SH-SY5Y (cell line): ENCODE measurements at regions not wholly inside any gene's neighbourhood (a gene's known extent, or its start where the extent isn't known, plus 50 kb on each side); places are given as distances from the start of the nearest gene placed in this dataset.

Experiments
- GATA2 ChIP-seq: IDR thresholded peaks from 2 replicates; pipeline ENCODE4 v1.6.1; 2011; ENCODE audit warnings: mild to moderate bottlenecking, low read depth, low read length
- GATA3 ChIP-seq: IDR thresholded peaks from 2 replicates; pipeline ENCODE4 v1.6.1; 2011; ENCODE audit warnings: low read depth, mild to moderate bottlenecking, low read length, moderate library complexity

GRCh38 chr9:81790166-81790565 lies 100.8 kb upstream of the TLE1 start:
- TF ChIP-seq GATA2, result no peak
- no peak for TF ChIP-seq GATA3

- no peak for TF ChIP-seq GATA3
- no peak for TF ChIP-seq GATA2
Observed at GRCh38 chr9:81791076-81791475, 101.7 kb upstream of the TLE1 start.

GRCh38 chr9:81798606-81799005 lies 109.3 kb upstream of the TLE1 start:
- TF ChIP-seq GATA2 (no peak), GATA3 (no peak)

GRCh38 chr9:81801190-81801589 lies 111.8 kb upstream of the TLE1 start:
- TF ChIP-seq GATA3 (no peak), GATA2 (no peak)

GRCh38 chr9:81804306-81804705 lies 115.0 kb upstream of the TLE1 start:
- TF ChIP-seq GATA2, result no peak
- no peak for TF ChIP-seq GATA3

- TF ChIP-seq GATA2 (no peak), GATA3 (no peak)
Observed at GRCh38 chr9:81814401-81814793, 113.8 kb upstream of the SPATA31D4 start.

- TF ChIP-seq GATA3, result peak; percentile 44; the same call in 1 of the 2 replicates
- 0 out of 2 replicates have a peak, but pooled peaks have one; percentile 14 for TF ChIP-seq GATA2
Observed at GRCh38 chr9:81814794-81815464, 113.3 kb upstream of the SPATA31D4 start.

GRCh38 chr9:81815781-81816180 lies 112.4 kb upstream of the SPATA31D4 start:
- no peak for TF ChIP-seq GATA3
- no peak for TF ChIP-seq GATA2

GRCh38 chr9:81819155-81819554 lies 109.1 kb upstream of the SPATA31D4 start:
- TF ChIP-seq GATA3 (no peak), GATA2 (no peak)

GRCh38 chr9:81819859-81820546 lies 108.2 kb upstream of the SPATA31D4 start:
- TF ChIP-seq GATA3 (no peak), GATA2 (no peak)

- TF ChIP-seq GATA2 (no peak), GATA3 (no peak)
Observed at GRCh38 chr9:81822301-81822865, 105.8 kb upstream of the SPATA31D4 start.

- TF ChIP-seq GATA2 (no peak), GATA3 (no peak)
Observed at GRCh38 chr9:81822967-81823366, 105.3 kb upstream of the SPATA31D4 start.

GRCh38 chr9:81823672-81824554 lies 104.3 kb upstream of the SPATA31D4 start:
- TF ChIP-seq GATA2, result no peak
- TF ChIP-seq GATA3, result no peak
